OCI-LY1 (cell line): ENCODE measurements at regions not wholly inside any gene's neighbourhood (a gene's known extent, or its start where the extent isn't known, plus 50 kb on each side); places are given as distances from the start of the nearest gene placed in this dataset.

Experiments used
- H2AFZ ChIP-seq: fragments of 200-600 bp; sonication (generic), shearing (Covaris generic); 2 replicates; pipeline ENCODE4 v1.6.0; 2014; ENCODE audit warnings: antibody characterized with exemption, mild to moderate bottlenecking, low read length
- H3F3A ChIP-seq: fragments of 200-600 bp; sonication (generic), shearing (Covaris generic); 2 replicates; pipeline ENCODE4 v1.6.0; 2014; ENCODE audit warnings: mild to moderate bottlenecking, antibody characterized with exemption, low read length, moderate library complexity; ENCODE audit not compliant: insufficient read depth
- H3K27ac ChIP-seq: fragments of 200-600 bp; sonication (generic); 2 replicates; pipeline ENCODE4 v1.5.1; 2014; ENCODE audit warnings: low read length, mixed run types, mild to moderate bottlenecking, low read depth; ENCODE audit not compliant: poor library complexity, severe bottlenecking
- H3K27me3 ChIP-seq: fragments of 200-600 bp; sonication (generic); 2 replicates; pipeline ENCODE4 v1.6.0; 2014; ENCODE audit warnings: antibody characterized with exemption, mild to moderate bottlenecking, low read length, moderate library complexity; ENCODE audit not compliant: insufficient read depth
- H3K36me3 ChIP-seq: fragments of 200-600 bp; sonication (generic); 2 replicates; pipeline ENCODE4 v1.6.1; 2014; ENCODE audit warnings: mild to moderate bottlenecking, antibody characterized with exemption, low read length, moderate library complexity, mixed read lengths; ENCODE audit not compliant: insufficient read depth
- H3K4me1 ChIP-seq: fragments of 200-600 bp; sonication (generic); 2 replicates; pipeline ENCODE4 v1.5.1; 2014; ENCODE audit warnings: mild to moderate bottlenecking, low read length, moderate library complexity; ENCODE audit not compliant: insufficient read depth, severe bottlenecking
- H3K4me2 ChIP-seq: fragments of 200-600 bp; sonication (generic), shearing (Covaris generic); 2 replicates; pipeline ENCODE4 v1.6.1; 2014; ENCODE audit warnings: low read length
- H3K4me3 ChIP-seq: fragments of 200-600 bp; sonication (generic); 2 replicates; pipeline ENCODE4 v1.5.1; 2014; ENCODE audit warnings: low read length, low read depth, mild to moderate bottlenecking, mixed read lengths; ENCODE audit not compliant: poor library complexity, severe bottlenecking
- H3K79me2 ChIP-seq: fragments of 200-600 bp; shearing (Covaris generic); 2 replicates; pipeline ENCODE4 v1.6.1; 2016; ENCODE audit warnings: mixed run types, low read length, mixed read lengths; ENCODE audit not compliant: insufficient read depth
- H3K9ac ChIP-seq: fragments of 200-600 bp; sonication (generic), shearing (Covaris generic); 2 replicates; pipeline ENCODE4 v1.6.1; 2014; ENCODE audit warnings: mild to moderate bottlenecking, low read length, mixed read lengths
- H3K9me2 ChIP-seq: fragments of 200-600 bp; sonication (generic), shearing (Covaris generic); 2 replicates; pipeline ENCODE4 v1.6.1; 2014; ENCODE audit warnings: low read depth, mild to moderate bottlenecking, low read length, mixed read lengths
- H3K9me3 ChIP-seq: fragments of 200-600 bp; shearing (Covaris generic); 2 replicates; pipeline ENCODE4 v1.6.1; 2014; ENCODE audit warnings: low read length, mixed read lengths
- H4K20me1 ChIP-seq: fragments of 200-600 bp; sonication (generic), shearing (Covaris generic); 2 replicates; pipeline ENCODE4 v1.6.0; 2016; ENCODE audit warnings: mild to moderate bottlenecking, low read length; ENCODE audit not compliant: insufficient read depth
- EZH2 ChIP-seq: fragments of 200-600 bp; sonication (generic), shearing (Covaris generic); IDR thresholded peaks from 2 replicates; pipeline ENCODE4 v1.8.0; 2017; ENCODE audit warnings: borderline replicate concordance, mixed run types, mild to moderate bottlenecking, antibody characterized with exemption, low read length, moderate library complexity, mixed read lengths
- TF ChIP-seq, protein P1 (sequence below): fragments of 200-600 bp; sonication (generic), shearing (Covaris generic); IDR thresholded peaks from 2 replicates; pipeline ENCODE4 v1.5.1; 2017; ENCODE audit warnings: mild to moderate bottlenecking, antibody characterized with exemption, low read length, moderate library complexity, mixed read lengths

DNA sequence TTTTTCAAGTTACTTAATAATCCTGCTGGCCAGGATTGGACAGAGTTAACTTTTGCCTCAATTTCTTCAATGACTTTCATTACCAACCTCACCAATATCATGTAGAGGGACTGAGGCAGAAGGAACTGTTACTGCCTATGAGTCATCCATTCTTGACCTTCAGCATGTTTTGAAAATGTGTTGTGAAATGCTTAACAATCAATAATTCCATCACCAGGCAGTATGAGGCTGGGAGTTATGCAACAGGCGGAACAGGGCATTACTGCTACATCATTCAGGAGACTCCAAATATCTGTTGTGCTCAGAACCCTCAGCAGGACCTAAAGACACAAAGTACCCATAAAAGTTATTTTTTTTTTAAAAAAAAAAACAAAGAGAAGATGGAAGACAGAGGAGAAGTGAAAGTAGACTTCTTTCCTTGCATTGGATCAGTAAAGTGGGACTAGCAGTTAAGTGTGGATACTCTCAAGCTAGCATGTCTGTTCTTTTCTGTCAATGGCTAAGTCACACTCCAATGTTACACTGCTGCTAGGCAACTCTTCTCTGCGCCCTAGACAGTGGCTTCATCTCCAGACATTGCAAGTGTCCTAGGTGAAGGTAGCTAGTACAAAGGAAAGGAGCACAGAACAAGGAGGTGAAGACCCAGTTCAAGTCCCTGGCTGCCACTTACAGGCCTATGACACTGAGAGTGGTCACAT lies 184.9 kb upstream of the LPP start:
- H3K9me2 ChIP-seq: no peaks in the 10 kb centered on the region
- H3K4me1 ChIP-seq: peaks cover 100% of the 10 kb centered on the region
- H3K36me3 ChIP-seq: peaks cover 50% of the 10 kb centered on the region
- H3K27ac ChIP-seq: peak overlapping the region; percentile 97
- H3K27me3 ChIP-seq: no peaks in the 10 kb centered on the region
- peak overlapping the region; percentile 66 for H3K4me3 ChIP-seq
- no peak overlapping the region for H2AFZ ChIP-seq
- H4K20me1 ChIP-seq: no peaks in the 10 kb centered on the region
- TF ChIP-seq, protein P1, sequence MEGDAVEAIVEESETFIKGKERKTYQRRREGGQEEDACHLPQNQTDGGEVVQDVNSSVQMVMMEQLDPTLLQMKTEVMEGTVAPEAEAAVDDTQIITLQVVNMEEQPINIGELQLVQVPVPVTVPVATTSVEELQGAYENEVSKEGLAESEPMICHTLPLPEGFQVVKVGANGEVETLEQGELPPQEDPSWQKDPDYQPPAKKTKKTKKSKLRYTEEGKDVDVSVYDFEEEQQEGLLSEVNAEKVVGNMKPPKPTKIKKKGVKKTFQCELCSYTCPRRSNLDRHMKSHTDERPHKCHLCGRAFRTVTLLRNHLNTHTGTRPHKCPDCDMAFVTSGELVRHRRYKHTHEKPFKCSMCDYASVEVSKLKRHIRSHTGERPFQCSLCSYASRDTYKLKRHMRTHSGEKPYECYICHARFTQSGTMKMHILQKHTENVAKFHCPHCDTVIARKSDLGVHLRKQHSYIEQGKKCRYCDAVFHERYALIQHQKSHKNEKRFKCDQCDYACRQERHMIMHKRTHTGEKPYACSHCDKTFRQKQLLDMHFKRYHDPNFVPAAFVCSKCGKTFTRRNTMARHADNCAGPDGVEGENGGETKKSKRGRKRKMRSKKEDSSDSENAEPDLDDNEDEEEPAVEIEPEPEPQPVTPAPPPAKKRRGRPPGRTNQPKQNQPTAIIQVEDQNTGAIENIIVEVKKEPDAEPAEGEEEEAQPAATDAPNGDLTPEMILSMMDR: no peak
- TF ChIP-seq EZH2: no peak
- peaks cover 30% of the 10 kb centered on the region for H3F3A ChIP-seq
- no peaks in the 10 kb centered on the region for H3K9me3 ChIP-seq
- H3K9ac ChIP-seq: peak overlapping the region; percentile 87
- peaks cover 40% of the 10 kb centered on the region for H3K79me2 ChIP-seq
- H3K4me2 ChIP-seq: peak overlapping the region; percentile 83

DNA sequence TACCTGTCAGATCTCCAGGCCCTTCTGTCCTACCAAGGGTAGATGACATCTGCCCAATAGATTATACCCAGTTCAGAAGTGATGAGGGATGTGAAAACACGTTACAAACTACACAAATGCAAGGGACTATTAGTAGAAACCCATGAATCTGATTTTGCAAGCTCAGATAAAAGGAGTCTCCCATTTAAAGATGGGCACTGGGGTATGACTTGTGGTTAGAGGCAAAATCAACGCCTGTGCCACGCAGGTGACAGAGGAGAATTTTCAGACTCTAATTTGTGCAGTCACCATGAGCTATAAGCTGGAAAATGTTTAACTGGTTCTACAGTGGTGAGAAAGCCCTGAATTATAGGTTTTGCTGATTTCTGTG lies 184.4 kb upstream of the LPP start:
- Histone ChIP-seq H3K4me2 (peak overlapping the region; percentile 83), H3K9me2 (no peaks in the 10 kb centered on the region), H3K36me3 (peaks cover 50% of the 10 kb centered on the region), H2AFZ (no peak overlapping the region), H3K79me2 (peaks cover 45% of the 10 kb centered on the region), H3K9ac (peak overlapping the region; percentile 87), H3K4me3 (peak overlapping the region; percentile 66), H3K27ac (peak overlapping the region; percentile 97), H3K27me3 (no peaks in the 10 kb centered on the region), H3F3A (peaks cover 28% of the 10 kb centered on the region), H3K4me1 (peaks cover 100% of the 10 kb centered on the region), H4K20me1 (no peaks in the 10 kb centered on the region), H3K9me3 (no peaks in the 10 kb centered on the region)
- no peak for TF ChIP-seq EZH2
- TF ChIP-seq, protein P1: no peak

DNA sequence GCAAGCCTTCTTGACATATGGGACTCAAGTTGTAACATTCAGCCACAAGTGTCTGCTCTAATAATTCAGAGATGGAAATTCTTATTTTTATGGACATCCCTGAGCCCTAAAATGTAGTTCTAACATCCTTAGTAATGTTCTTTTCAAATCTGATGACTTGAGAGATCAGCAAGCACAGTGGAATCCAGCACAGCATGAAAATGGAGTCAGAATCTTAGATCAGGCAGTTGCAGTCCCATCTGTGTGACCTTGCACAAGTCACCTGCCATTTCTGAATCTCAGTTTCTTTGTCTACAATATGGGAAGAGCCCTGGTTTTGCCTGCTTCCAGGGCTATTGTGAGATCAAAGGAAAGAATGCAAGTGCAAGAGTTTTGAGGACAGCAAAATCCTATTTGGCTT lies 183.9 kb upstream of the LPP start:
- Histone ChIP-seq H3K4me2 (peak overlapping the region; percentile 83), H2AFZ (no peak overlapping the region), H3K9me3 (no peaks in the 10 kb centered on the region), H3K27me3 (no peaks in the 10 kb centered on the region), H3K27ac (peak overlapping the region; percentile 97), H3K9me2 (no peaks in the 10 kb centered on the region), H3K9ac (peak overlapping the region; percentile 87), H3K4me3 (peak overlapping the region; percentile 66), H4K20me1 (no peaks in the 10 kb centered on the region), H3K36me3 (peaks cover 45% of the 10 kb centered on the region), H3F3A (peaks cover 24% of the 10 kb centered on the region), H3K79me2 (peaks cover 47% of the 10 kb centered on the region), H3K4me1 (peaks cover 100% of the 10 kb centered on the region)
- no peak for TF ChIP-seq EZH2
- TF ChIP-seq, protein P1: no peak
